GM21619 (cell line): ENCODE measurements at regions not wholly inside any gene's neighbourhood (a gene's known extent, or its start where the extent isn't known, plus 50 kb on each side); places are given as distances from the start of the nearest gene placed in this dataset.

ENCODE experiments used
- ATAC-seq: cut with Tn5 transposase; IDR thresholded peaks from one replicate; pipeline ENCODE4 v1.9.1; 2021; ENCODE audit not compliant: unreplicated experiment

DNA sequence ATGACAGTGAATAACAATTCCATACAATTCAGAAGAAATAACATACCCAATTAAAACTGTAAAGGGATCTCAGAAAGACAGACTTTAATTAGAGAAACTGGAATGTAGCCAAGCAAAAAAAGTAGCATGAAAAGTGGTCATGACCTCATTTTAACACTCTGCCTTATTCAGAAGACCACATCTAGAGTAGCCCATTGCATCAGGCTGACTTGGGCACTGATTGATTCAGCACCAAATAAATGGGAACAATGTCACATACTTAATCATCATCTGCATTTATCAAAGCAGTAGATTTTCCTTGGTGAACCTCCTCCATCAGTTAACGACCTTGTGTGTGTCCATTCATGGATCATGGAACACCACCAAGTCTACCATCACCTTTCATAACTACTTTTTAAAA lies 992.1 kb downstream of the NR2F1-AS1 start:
- no peak for ATAC-seq

DNA sequence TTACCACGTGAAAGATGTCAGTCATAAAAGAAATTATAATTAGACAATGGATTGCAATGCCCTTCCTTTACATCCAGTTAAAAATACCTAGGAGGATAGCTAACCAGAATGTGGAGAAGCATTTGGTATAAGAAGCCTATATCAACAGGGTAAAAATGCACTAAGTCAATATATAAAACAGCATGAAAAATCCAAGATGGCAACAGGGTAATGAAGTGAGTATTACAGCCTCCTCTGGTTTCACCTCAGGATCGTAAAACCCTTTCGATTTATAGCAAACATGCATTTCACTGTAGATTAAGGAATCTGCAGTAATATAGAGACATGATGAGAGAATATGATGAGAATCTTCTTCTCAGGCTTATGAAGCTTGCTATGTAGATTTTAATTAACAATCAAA lies 999.3 kb downstream of the NR2F1-AS1 start:
- ATAC-seq, result no peak

DNA sequence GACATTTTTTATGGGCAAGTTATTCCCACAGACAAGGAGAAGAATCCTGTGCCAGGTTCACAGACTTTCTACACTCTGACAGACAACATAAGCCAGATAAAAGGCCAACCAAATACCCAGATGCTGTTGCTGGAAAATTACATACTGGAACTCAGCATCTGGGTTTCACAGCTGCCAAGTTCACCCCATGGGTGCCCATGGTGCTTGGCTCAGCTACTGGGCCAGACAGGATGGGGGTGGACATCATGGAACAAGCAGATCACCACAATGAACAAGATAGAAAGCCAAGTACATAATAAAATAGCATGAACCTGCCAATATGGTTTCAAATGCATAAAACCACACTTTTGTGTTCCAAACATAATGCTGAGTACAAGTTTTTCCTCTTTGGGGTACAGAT lies 999.8 kb downstream of the NR2F1-AS1 start:
- ATAC-seq, result no peak

DNA sequence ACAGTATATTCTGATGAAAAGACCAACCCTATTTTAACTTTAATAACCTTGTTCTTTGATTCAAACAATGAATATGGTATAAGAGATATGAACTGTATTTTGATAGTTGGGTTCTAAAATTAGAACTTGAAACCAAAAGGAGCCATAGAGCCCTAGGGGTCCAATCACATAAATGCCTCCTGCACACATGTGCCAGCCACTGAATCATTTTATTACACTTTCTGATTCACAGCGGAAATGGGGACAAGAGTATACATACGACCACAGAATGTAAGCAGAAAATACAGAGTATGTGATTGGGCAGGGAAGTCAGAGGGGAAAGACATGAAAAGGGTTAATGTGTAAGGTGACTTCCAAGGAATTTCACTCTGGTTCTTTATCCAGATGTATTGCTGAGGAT lies 1000.2 kb downstream of the NR2F1-AS1 start:
- no peak for ATAC-seq

DNA sequence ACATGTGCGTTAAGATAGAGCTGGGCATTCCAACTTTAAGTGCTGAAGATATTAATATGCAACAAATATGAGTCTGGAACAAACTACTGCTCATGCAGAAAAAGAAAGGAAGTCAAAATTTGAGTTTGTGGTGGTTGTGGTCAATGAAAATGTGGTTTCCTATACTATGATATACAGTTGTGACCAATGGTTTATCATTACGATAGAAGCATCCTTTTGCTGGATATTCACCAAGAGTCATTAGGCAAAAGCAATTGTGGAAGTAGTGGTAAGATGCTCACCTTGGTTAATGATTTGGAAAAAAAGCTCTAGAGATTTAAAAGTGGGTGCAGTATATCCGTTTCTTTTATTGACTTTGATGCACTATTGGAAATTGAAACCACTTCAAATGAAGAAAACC lies 1007.0 kb downstream of the NR2F1-AS1 start:
- peak; percentile 62 for ATAC-seq

DNA sequence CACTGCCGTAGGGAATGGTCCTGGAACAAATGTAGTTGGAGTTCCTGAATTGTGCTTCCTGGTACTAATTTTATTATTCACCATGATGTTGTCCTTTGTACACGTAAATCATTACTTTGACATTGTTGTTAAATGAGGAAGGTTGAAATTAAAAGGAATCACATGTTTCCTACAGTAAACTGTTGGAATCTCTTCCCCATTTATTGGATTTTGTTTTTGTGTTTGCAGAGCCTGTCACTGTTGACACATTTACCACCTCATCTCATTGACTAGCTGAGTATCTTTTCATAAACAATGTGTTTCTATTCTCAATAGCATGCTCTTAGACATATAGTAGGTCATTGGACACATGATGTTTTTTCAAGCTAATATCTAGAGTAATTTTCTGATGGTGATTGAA lies 1012.5 kb downstream of the NR2F1-AS1 start:
- no peak for ATAC-seq

DNA sequence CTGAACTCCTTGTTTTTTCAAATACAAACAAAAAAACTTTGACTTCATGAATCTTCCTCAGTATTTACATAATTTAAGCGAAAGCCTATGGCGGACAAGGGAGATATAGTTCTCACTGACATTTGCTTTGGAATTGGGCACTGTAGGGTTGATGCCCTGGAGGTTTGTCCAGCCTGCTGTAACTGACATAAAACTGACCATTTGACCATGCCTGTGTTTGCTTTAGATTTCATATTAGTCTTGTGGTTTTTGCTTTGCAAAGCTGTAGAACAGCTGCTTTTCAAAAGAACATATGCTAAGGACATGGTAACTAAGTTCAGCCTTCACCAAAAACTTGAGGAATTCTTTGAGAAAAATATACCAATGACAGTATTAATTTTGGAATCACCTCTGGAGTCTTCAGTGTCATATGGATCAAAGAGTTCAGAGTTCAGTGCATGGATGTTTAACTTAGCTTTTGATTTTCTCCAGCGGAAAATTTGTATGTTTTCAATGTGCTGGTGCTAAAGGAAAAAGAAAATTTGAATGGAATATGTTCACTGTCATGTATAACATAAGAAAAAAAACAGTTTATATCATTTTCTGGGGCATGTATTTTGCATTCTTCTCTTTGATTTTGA lies 1013.1 kb downstream of the NR2F1-AS1 start:
- ATAC-seq, result no peak

DNA sequence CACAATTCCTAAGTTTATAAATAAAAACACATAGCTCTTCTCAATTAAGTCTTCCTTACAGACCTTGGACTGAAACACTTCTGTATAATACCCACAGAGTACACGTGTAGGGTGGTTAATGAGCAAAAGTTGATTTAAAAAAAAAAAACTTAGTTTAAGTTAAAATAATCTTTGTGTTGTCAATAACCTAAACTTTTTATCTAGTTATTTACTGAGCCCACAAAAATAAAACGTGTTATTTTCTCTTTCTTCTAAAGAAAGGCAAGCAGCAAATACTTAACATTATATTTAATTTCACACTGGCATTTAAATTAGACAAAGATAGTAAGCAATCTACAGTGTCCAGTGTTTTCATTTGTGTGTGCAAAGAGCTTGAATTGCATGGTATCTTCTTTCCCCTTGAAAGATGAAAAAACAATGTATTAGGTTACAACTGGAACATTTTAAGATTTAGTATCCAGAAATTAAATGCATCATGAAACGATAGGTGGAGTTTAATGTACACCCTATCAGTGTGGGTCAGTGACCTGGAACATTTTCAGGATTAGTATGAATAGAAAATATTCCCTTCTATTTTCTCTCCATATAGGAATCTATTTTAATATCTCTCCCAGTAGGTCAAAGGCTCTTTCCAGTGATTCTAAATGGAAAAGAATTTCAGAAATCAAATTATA lies 1014.8 kb downstream of the NR2F1-AS1 start:
- no peak for ATAC-seq

DNA sequence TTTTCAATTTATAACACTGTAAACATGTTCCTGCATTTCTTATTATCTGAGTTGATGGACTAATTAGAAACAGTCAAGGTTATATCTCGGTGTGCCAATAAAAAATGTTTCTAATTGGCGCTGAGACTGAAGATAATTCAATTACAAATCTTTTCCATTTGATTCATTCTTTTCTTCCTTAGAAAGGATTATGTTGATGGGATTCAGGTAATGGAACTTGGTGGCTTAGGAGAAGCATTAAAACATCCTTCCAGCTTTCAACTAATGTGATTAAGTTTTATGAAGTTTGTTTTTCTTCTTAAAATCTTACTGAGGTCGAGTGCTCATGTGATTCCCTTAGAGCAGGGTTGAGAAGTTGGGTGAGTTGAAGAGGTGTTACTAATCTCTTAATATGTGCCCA lies 1015.3 kb downstream of the NR2F1-AS1 start:
- ATAC-seq, result no peak

DNA sequence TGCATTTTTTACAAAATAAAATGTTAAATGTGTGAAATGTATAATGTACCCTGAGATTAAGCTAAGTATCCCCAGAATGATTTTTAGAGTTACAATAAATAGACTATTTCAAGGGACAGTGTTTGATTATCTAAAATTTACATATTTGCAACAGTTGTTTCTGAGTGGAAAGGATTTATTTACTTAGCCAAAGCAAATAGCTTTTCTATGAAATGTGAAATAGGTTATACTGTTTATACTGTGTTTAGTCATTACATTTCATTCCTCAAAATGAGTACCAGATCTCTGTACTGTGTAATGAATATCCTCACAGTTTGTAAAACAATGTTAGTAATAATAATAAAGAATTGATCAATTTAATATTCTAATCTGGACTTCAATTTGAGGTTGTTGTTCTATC lies 1019.0 kb downstream of the NR2F1-AS1 start:
- no peak for ATAC-seq

DNA sequence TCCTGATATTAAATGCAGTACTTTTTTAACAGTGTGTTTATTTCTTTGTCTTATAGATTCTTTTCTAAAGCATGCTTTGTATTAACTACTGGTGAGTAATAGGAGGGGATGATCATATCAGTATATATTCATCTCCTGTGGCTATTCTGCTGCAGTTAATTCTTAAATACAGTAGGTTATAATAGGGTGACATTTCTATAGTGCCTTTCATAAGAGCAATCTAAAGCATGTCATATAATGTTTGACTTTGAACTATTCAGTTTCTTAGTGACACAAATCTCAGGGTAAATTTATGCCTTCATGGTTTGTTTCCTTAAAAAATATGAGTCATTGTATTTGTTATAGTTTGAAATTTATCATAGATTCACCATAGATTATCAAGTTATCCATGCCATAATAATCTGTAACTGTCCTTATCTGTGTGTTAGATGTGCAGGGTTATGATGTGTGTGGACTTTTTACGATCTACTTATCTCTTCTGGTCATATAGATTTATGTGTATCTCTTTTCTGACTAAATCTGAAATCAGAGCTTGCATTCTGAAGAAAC lies 1019.5 kb downstream of the NR2F1-AS1 start:
- ATAC-seq, result no peak

DNA sequence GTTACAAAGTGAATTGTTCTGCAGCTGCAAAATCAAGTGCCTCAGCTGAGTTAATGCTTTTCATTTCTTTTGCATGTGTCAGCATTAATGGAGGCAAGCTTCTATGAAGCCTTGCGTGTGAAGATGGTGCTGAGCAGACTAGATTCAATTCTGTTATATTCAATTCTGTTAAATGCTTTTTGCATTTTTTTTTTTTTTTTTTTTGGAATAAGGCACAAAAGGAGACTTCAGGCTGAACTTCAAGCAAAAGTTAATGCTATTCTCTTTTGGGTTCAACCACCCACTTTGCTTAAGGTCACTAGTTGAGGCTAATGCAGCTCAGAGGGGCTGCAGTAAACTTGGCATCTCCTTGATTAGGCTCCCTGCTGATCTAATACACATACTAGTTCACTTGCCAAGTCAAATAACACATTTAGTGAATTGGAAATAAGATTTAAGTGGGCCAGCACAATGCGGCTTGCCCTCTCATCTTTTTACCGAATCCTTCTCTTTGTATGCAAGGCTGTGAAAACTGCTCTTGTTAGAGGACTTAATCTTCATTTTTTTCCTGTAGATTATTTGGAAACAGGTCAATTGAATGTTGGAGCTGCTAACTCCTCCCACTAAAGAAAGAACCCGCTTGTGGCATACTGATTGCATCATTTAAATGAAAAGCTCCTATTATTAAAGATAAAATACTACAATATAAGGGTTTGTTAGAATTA lies 1020.2 kb downstream of the NR2F1-AS1 start:
- ATAC-seq, result no peak

DNA sequence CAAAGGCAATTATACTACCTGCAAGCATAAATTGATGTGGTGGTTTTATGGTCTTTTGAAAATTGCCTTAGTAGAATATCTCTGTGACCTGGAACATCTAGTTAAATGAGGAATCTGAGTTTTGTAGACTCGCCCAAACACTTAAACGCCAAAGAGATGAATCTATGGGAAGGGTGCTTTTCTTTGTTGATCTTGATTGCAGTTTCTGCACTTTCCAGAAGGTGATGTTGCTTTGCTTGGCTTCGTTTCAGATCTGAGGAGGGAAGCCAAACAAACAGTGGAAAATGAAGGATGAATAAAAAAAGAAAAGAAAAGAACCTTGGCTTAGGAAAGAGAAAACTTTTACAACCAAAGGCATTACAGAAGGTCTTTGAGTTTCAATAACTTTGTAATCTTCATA lies 1021.2 kb downstream of the NR2F1-AS1 start:
- ATAC-seq, result no peak

DNA sequence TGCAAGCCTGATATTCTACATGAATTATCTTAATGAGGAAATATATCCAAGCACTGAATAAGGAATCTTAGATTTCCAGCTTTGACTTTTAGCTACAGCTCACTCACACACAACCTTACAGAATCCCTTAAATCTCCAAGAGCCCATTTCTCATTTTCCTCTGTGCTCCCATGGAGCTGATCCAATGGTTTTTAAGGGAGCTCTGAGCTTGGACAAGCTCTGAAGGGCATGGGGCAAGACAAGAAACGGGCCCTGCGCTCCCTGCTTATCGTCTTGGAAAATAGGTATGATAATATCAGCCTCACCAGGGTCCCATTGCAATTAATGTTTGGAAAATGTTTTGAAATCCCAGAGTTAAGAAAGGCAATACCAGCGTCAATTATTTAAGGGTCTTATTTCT lies 1021.7 kb downstream of the NR2F1-AS1 start:
- ATAC-seq, result no peak

DNA sequence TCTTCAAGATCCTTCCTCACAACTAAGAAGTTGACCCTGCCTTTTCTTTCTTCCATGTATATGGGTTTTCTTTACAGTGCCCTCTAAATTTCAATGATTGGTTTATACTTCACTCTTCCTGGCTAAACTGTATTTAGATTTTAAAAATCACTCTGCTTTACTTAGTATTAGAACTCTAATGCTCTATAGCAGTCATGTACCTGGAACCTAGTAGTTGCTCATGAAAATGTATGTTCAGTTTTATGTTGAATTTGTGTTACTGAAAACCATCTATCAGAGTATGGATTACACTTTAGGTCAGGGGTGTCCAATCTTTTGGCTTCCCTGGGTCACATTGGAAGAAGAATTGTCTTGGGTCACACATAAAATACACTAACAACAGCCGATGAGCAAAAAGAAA lies 1024.3 kb downstream of the NR2F1-AS1 start:
- ATAC-seq, result no peak

DNA sequence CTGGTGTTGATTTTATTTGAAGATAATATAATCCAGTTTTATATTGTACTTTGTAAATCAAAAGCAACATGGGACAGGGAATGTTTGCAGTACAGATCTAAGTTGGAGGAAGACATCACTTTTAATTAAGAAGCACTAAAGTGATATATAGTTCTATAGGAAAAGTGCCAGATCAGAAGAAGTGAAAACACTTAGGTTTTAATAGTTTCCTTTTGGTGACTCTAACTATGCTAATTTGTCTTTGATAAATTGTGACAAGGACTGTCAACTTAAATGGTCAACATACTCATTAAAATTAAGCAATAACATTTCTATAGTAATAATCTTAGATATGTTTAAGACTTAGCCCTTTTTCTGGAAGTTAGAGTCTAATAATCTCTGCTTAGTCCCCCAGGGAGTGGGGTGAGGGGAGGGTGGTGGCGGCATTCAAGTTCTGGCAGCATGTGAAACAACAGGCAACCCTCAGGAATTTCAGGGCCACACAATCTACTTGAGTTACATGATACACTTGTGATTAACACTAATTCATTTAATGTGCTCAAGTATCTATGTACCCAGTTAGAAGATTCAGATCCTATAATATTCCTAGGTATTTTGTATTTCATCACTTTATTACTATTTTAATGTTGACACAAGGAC lies 1026.5 kb downstream of the NR2F1-AS1 start:
- ATAC-seq, result no peak

DNA sequence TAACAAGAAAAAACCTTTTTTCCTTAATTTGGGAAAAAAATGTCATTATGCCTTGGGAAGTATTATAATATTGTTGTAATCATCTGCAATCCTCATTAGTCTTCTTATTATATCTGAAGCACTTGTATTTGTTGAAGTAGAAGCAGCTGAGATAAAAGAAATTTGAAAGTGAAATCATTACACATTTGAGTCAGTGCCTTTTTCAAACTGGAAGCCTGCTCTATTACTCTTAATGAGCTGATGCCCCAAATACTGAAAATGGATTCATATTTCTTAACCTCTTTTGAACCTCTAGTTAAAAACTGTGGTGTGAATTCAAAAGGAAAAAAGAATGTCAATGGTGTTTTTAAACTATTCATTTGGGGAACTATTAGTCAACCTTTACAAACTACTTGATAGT lies 1027.7 kb downstream of the NR2F1-AS1 start:
- ATAC-seq, result no peak

DNA sequence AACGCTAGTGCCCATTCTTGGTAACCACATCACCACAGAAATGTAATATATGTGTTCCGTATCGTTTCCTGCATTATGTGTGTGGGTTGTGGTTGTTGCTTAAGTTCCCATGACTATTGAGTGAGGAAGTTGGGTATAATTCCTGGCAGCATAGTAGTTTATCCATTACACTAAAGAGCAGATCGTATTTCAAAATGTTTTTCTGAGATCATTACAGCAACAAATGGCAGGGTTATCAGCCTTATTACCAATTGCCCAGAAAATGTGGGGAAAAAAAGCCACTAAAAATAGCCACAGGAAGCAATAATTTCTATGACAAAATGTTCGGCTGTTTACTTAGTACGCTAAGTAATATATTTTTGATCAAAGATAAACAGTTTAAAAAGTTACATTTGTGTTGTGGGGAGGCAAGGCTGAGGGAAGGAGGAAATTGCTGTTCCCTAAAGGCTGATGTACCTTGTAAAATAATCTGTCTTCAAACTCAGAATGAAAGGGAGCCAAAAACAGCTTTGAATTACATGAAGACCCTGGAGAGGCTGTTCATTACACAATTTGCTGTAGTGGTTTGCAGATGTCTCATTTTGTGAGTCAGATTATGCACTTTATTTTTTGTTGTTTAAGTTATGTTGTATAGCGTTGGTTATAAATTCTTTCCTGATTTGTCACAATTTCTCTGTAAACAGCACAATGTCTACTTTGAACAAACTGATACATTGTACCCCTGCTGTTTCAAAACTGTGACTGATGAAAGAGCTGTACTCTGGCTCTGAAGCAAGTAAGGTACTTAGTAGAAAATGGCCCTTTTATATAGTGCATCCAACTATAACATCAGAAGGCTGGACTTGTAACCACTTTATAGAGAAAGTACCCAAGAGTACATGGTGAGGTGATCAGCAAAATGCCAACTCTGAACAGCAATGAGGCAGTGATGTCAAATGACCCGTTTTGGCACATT lies 1028.5 kb downstream of the NR2F1-AS1 start:
- no peak for ATAC-seq

DNA sequence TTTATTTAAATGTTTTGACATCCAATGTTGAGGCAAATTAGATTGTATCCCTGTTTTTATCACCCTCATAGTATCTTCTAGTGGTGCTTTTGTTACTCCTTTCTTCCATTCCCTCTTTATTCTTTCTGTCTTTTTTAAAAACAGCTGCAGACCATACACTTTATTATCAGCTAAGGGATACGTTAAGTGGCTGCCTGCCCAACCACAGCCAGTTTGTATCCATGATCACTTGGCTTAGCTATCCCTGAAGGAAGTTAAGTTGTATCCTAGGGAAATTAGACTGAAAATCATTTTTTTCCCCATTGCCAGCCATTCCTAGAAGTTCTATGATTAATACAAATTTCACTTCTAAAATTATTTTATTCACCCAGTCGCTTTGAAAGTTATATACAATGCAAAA lies 1032.7 kb downstream of the NR2F1-AS1 start:
- ATAC-seq, result no peak

DNA sequence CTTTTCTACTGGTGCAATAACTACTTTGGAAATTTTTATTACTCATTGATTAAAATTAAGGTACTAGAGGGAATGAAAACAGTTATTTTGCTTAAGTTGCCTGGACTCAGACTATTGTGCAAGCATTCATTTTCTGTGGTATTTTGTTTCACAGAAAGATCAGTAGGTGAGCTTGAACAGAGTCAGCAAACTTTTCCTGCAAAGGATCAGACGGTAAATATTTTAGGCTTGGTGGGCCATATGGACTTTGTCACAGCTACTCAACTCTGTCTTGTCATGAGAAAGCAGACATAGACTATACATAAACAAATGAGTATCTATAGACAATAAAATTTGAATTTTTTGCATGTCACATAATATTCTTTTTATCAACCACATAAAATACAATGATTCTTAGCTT lies 1036.4 kb downstream of the NR2F1-AS1 start:
- no peak for ATAC-seq

DNA sequence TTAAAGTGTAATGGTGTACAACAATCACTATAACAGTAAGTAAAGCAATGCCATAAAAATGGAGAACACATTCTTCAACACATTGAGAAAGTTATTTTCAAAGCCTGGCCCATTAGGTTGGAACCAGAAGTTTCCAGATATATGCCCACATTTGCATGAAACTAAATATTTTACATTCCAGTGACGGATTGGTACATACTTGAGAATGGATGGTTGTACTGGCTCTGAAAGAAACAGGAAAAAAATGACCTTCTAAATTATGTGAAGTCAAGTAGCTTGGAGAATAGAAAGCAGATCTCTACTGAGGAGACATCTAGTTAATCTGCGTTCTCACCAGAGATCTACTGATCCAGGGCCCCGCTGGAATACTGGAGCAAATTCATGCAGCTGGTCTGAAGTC lies 1037.0 kb downstream of the NR2F1-AS1 start:
- no peak for ATAC-seq
